D721Med (cell line): ENCODE measurements at regions not wholly inside any gene's neighbourhood (a gene's known extent, or its start where the extent isn't known, plus 50 kb on each side); places are given as distances from the start of the nearest gene placed in this dataset.
"Not testable (repeated sequence)": the region's sequence is repeated elsewhere in the genome, so short reads cannot be mapped to it uniquely, and the experiment has no call there.

Experiments
- DNase-seq: peaks from one replicate; pipeline ENCODE4 v3.0.0; 2011; ENCODE audit warnings: low spot score; ENCODE audit not compliant: insufficient read length
- FAIRE-seq: peaks from 2 replicates; lab custom pipeline; 2011; peaks lifted over from hg19 to GRCh38; lab: Jason Lieb, UNC
- TF ChIP-seq, protein P1 (sequence below): IDR thresholded peaks from 2 replicates; pipeline ENCODE4 v1.5.1; 2012; ENCODE audit warnings: mild to moderate bottlenecking, control low read depth; ENCODE audit not compliant: insufficient read depth; ENCODE audit errors: missing control alignments

DNA sequence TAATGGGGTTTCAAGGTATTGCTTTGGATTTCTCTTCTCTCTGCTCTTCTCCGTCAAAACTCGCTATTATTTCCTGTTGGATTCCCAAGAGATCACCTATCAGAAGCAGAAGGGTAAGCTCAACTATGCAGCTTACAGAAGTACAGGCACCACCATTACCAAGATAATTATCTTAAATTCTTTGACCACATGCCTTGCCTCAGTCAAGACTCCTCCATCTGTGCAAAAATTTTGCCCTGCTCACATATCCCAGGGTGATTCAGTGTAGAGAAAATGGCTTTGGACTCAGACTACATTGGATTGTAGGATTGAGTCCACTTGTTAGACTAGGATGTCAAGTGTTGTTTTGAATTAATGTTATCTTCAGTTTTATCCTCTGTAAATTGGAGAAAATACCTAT lies 698.7 kb downstream of the TDRD15 start:
- TF ChIP-seq, protein P1, sequence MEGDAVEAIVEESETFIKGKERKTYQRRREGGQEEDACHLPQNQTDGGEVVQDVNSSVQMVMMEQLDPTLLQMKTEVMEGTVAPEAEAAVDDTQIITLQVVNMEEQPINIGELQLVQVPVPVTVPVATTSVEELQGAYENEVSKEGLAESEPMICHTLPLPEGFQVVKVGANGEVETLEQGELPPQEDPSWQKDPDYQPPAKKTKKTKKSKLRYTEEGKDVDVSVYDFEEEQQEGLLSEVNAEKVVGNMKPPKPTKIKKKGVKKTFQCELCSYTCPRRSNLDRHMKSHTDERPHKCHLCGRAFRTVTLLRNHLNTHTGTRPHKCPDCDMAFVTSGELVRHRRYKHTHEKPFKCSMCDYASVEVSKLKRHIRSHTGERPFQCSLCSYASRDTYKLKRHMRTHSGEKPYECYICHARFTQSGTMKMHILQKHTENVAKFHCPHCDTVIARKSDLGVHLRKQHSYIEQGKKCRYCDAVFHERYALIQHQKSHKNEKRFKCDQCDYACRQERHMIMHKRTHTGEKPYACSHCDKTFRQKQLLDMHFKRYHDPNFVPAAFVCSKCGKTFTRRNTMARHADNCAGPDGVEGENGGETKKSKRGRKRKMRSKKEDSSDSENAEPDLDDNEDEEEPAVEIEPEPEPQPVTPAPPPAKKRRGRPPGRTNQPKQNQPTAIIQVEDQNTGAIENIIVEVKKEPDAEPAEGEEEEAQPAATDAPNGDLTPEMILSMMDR = no peak
- DNase-seq (no peak), FAIRE-seq (no peak)

DNA sequence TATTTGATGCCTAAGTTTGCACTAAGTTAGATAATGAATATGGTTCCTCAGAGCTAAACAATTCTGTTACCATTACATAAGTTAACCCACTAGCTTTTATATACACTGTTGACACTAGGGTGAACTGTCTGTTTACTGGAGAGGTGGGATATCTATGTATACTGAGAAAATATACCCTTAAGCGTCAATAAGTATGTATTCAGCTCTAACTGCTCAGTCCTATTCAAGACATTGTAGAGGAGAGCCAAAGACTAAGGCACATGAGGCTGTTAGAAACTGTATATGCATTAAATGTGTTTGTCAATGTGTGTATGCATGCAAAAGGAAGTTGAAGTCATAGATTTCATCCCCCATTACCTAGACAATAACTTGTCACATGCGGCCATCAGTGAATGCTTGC lies 710.0 kb downstream of the TDRD15 start:
- DNase-seq = no peak
- FAIRE-seq = no peak
- TF ChIP-seq, protein P1 = no peak

DNA sequence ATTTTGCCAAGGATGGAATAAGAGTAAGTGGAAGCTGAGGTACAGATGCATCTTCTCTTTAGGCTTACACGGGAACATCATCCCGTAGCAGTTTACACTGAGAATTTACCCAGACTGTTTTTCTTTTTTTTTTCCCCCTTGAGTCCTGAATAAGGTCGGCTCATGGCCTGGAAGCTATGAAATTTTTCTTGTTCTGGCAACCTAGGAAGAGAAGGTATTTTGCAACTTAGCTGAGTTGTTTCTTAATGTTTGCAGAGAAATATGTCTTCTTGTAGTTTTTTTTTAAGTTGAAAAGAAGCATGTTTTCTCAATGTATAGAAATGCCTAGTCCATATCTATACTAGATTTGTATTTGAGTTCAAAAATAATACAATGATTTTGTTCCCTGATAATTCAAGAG lies 712.5 kb downstream of the TDRD15 start:
- FAIRE-seq = no peak
- no peak for DNase-seq

DNA sequence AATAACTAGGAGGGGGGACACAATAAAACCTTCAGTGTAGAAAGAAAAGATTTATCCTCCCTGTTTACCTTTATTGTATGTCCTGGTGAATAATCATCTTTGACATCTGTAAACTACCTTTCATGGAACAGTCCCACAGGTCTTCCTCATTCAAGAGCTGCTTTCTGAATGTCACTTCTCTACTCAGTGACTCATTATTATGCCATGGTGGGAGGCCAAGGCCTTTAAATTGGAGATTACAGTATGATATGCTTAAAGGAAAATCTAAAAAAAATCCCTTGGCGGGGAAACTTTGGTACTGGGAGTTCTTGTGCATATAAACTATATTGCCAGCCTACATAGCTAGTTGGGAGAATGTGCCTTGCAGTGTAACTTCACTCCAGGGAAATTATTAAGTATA lies 713.0 kb downstream of the TDRD15 start:
- no peak for DNase-seq
- TF ChIP-seq, protein P1 = no peak
- FAIRE-seq = no peak

More for the DNA sequence above, 712.5 kb downstream of the TDRD15 start:
- TF ChIP-seq, protein P1 = no peak

DNA sequence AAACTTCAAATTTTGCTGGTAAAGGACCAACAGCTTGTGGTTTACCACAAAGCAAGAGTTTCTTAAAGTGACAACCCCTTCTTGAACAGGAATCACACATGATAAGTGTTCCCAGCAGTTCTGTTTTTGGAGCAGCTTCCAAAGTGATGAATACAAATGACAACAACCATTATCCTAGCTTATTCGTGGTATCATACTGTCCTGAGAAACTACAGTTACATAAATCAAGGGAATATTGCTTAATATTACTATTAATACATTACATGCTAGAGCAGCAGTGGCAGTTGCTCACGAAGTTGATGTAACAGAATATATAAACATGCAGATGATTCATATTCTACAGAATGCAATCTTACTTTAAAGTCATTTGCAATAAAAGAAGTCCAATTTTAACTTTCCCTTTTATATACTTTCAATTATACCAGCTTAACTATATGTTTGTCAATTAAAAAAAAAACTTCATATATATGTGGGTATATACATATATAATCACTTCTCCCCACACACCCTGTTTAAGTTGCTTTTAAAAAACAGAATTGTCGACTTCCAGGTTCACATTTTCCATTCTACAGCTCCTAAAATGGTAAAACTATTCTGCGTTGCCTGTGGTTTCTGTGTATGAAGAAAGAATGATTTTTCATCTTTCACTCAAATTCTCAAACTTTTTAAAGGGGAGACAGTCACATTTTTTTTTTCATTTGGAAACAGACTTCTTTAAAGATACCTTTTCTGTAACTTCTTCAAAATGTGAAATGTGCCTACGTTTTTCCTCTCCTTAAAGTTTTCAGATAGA lies 713.6 kb downstream of the TDRD15 start:
- TF ChIP-seq, protein P1 = no peak
- DNase-seq (no peak), FAIRE-seq (no peak)

DNA sequence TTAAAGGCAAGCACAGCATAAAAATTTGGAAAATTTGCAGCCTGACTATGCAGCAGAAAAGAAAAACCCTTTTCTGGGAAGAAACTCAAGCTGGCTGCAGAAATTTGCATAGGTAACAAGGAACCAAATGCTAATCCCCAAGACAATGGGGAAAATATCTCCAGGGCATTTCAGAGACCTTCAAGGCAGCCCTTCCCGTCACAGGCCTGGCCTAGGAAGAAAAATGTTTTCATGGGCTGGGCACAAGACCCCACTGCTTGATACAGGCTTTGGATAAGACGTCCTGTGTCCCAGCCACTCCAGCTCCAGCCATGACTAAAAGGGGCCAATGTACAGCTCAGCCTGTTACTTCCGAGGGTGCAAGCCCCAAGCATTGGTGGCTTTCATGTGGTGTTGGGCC lies 717.6 kb downstream of the TDRD15 start:
- FAIRE-seq (no peak), DNase-seq (no peak)
- TF ChIP-seq, protein P1 = no peak

DNA sequence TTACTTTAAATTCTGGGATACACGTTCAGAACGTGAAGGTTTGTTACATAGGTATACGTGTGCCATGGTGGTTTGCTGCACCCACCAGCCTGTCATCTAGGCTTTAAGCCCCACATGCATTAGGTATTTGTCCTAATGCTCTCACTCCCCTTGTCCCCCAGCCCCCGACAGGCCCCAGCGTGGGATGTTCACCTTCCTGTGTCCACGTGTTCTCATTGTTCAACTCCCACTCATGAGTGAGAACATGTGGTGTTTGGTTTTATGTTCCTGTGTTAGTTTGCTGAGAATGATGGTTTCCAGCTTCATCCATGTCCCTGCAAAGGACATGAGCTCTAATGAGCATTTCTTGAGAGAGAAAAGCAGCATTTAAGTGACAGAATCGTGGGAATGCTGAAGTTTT lies 726.6 kb downstream of the TDRD15 start:
- DNase-seq, FAIRE-seq: not testable (repeated sequence)
